ENCODE measurements at regions not wholly inside any gene's neighbourhood (a gene's known extent, or its start where the extent isn't known, plus 50 kb on each side); places are given as distances from the start of the nearest gene placed in this dataset.

- no peak for TF ChIP-seq EZH2 (IDR thresholded peaks at IDR 0.05)
- TF ChIP-seq POLR2AphosphoS5 (IDR thresholded peaks at IDR 0.05; ENCODE audit: borderline replicate concordance, low read depth, low read length): no peak
Observed at GRCh38 chr4:28232376-28232775, 1371.7 kb downstream of the STIM2 start.
